Bronchial epithelial cell (primary cell): ENCODE measurements at regions not wholly inside any gene's neighbourhood (a gene's known extent, or its start where the extent isn't known, plus 50 kb on each side); places are given as distances from the start of the nearest gene placed in this dataset.
A peak's percentile ranks its signal among the peaks of the same experiment; 100 is the strongest.

Source experiments
- DNase-seq: peaks from one replicate; pipeline ENCODE4 v3.0.0-alpha.2; 2010; ENCODE audit warnings: low read depth
- FAIRE-seq: peaks from 2 replicates; lab custom pipeline; 2011; peaks lifted over from hg19 to GRCh38; lab: Jason Lieb, UNC
- H3K27me3 ChIP-seq: 2 replicates; pipeline ENCODE4 v1.5.1; 2011; ENCODE audit warnings: low read length; ENCODE audit not compliant: control insufficient read depth, insufficient read depth
- H3K36me3 ChIP-seq: 2 replicates; pipeline ENCODE4 v1.5.1; 2011; ENCODE audit warnings: low read length; ENCODE audit not compliant: control insufficient read depth, insufficient read depth
- H3K4me3 ChIP-seq: 2 replicates; pipeline ENCODE4 v1.5.1; 2011; ENCODE audit warnings: mild to moderate bottlenecking, low read depth, low read length, control low read depth
- CTCF ChIP-seq: IDR thresholded peaks from 2 replicates; pipeline ENCODE4 v1.5.1; 2011; ENCODE audit warnings: mild to moderate bottlenecking, moderate library complexity, low read length, control low read depth, inconsistent platforms; ENCODE audit not compliant: insufficient read depth, severe bottlenecking

GRCh38 chr2:180450841-180451240 is 443.7 kb upstream of the CWC22 start:
- no peak for TF ChIP-seq CTCF
- no peak for FAIRE-seq
- Histone ChIP-seq H3K4me3 (no peak overlapping the region), H3K27me3 (no peaks in the 10 kb centered on the region), H3K36me3 (no peaks in the 10 kb centered on the region)
- no peak for DNase-seq

GRCh38 chr2:180449171-180449915 is 442.2 kb upstream of the CWC22 start:
- Histone ChIP-seq H3K4me3 (no peak overlapping the region), H3K27me3 (no peaks in the 10 kb centered on the region), H3K36me3 (no peaks in the 10 kb centered on the region)
- DNase-seq (no peak), FAIRE-seq (no peak)
- TF ChIP-seq CTCF, result no peak

GRCh38 chr2:180446492-180446891 is 439.4 kb upstream of the CWC22 start:
- TF ChIP-seq CTCF, result no peak
- H3K36me3 ChIP-seq, result no peaks in the 10 kb centered on the region
- no peak for FAIRE-seq
- no peak for DNase-seq
- H3K4me3 ChIP-seq, result no peak overlapping the region
- H3K27me3 ChIP-seq, result no peaks in the 10 kb centered on the region

GRCh38 chr2:180443888-180444287 is 436.8 kb upstream of the CWC22 start:
- TF ChIP-seq CTCF, result no peak
- DNase-seq, result peak; percentile 91
- no peak for FAIRE-seq
- Histone ChIP-seq H3K4me3 (no peak overlapping the region), H3K27me3 (no peaks in the 10 kb centered on the region), H3K36me3 (no peaks in the 10 kb centered on the region)

GRCh38 chr2:180442860-180443644 is 436.0 kb upstream of the CWC22 start:
- Histone ChIP-seq H3K36me3 (no peaks in the 10 kb centered on the region), H3K27me3 (no peaks in the 10 kb centered on the region), H3K4me3 (no peak overlapping the region)
- DNase-seq (peak; percentile 89), FAIRE-seq (no peak)
- no peak for TF ChIP-seq CTCF
